IMR-90 (cell line): ENCODE measurements at regions not wholly inside any gene's neighbourhood (a gene's known extent, or its start where the extent isn't known, plus 50 kb on each side); places are given as distances from the start of the nearest gene placed in this dataset.
A peak's percentile ranks its signal among the peaks of the same experiment; 100 is the strongest.

Experiments used
- ATAC-seq: fragments of 200-7000 bp; cut with Tn5 transposase; 2 replicates; pipeline ENCODE4 v1.9.1; 2020; ENCODE audit warnings: low read depth, mild to moderate bottlenecking, moderate library complexity
- BruUV-seq: library from RNA; stranded (reverse); fragments of 400-500 nt; replicated peaks from 2 replicates; lab custom pipeline; 2021; lab: Mats Ljungman, UMichigan
- CTCF ChIA-PET: fragments of 300-600 bp; formaldehyde crosslinking; extraction: SDS; loops from one replicate; lab custom pipeline; 2021; ENCODE audit warnings: antibody characterized with exemption; lab: Yijun Ruan, JAX
- POLR2A ChIA-PET: fragments of 300-600 bp; sonication (Branson Sonifier 250); formaldehyde crosslinking; loops from one replicate; lab custom pipeline; 2022; ENCODE audit warnings: antibody characterized with exemption; ENCODE audit not compliant: unreplicated experiment; lab: Charles Lee
- DNase-seq: peaks from one replicate; pipeline ENCODE4 v3.0.0; 2013
- H2AFZ ChIP-seq: replicated peaks from 2 replicates; pipeline ENCODE3; 2013; ENCODE audit warnings: low read length, mild to moderate bottlenecking; ENCODE audit not compliant: poor library complexity
- H2AK5ac ChIP-seq: 2 replicates; pipeline ENCODE4 v1.6.1; 2013; ENCODE audit warnings: low read depth, low read length, inconsistent platforms
- H2AK9ac ChIP-seq: replicated peaks from 2 replicates; pipeline ENCODE3; 2013; ENCODE audit warnings: mild to moderate bottlenecking, low read depth, low read length, moderate library complexity; ENCODE audit not compliant: poor library complexity
- H2BK120ac ChIP-seq: 2 replicates; pipeline ENCODE4 v1.6.1; 2013; ENCODE audit warnings: low read depth, low read length, inconsistent platforms
- H2BK15ac ChIP-seq: 3 replicates; pipeline ENCODE4 v1.6.1; 2013; ENCODE audit warnings: low read depth, low read length, inconsistent platforms
- H2BK20ac ChIP-seq: 2 replicates; pipeline ENCODE4 v1.6.1; 2013; ENCODE audit warnings: low read depth, mild to moderate bottlenecking, inconsistent platforms, low read length, moderate library complexity
- H2BK5ac ChIP-seq: 2 replicates; pipeline ENCODE4 v1.6.1; 2013; ENCODE audit warnings: mild to moderate bottlenecking, low read depth, low read length, inconsistent platforms; ENCODE audit not compliant: poor library complexity, severe bottlenecking
- H3K14ac ChIP-seq: replicated peaks from 2 replicates; pipeline ENCODE4 v1.6.1; 2013; ENCODE audit warnings: low read depth, low read length, inconsistent platforms
- H3K18ac ChIP-seq: 2 replicates; pipeline ENCODE4 v1.6.1; 2013; ENCODE audit warnings: low read depth, low read length, control low read depth
- H3K23ac ChIP-seq: 2 replicates; pipeline ENCODE4 v1.6.1; 2013; ENCODE audit warnings: low read depth, low read length, inconsistent platforms
- H3K27ac ChIP-seq: 2 replicates; pipeline ENCODE4 v1.5.1; 2013; ENCODE audit warnings: mild to moderate bottlenecking, control low read depth, low read length; ENCODE audit not compliant: insufficient read depth
- H3K27me3 ChIP-seq: 2 replicates; pipeline ENCODE4 v1.6.1; 2013; ENCODE audit warnings: low read length; ENCODE audit not compliant: control insufficient read depth, insufficient read depth
- H3K36me3 ChIP-seq: 2 replicates; pipeline ENCODE4 v1.6.1; 2013; ENCODE audit warnings: low read length, mixed read lengths; ENCODE audit not compliant: control insufficient read depth, insufficient read depth
- H3K4ac ChIP-seq: 2 replicates; pipeline ENCODE4 v1.6.1; 2013; ENCODE audit warnings: low read depth, low read length, inconsistent platforms
- H3K4me1 ChIP-seq: 2 replicates; pipeline ENCODE4 v1.6.1; 2013; ENCODE audit warnings: low read length, mixed read lengths; ENCODE audit not compliant: control insufficient read depth, insufficient read depth
- H3K4me2 ChIP-seq: 2 replicates; pipeline ENCODE4 v1.6.1; 2013; ENCODE audit warnings: low read depth, mild to moderate bottlenecking, control low read depth, low read length, moderate library complexity
- H3K4me3 ChIP-seq: 2 replicates; pipeline ENCODE4 v1.5.1; 2013; ENCODE audit warnings: low read depth, mild to moderate bottlenecking, control low read depth, low read length, moderate library complexity; ENCODE audit not compliant: insufficient read depth
- H3K56ac ChIP-seq: 2 replicates; pipeline ENCODE4 v1.6.1; 2013; ENCODE audit warnings: low read length, inconsistent platforms; ENCODE audit not compliant: insufficient read depth; ENCODE audit errors: extremely low read depth
- H3K79me1 ChIP-seq, 2 experiments: 2 replicates each; pipeline ENCODE4 v1.6.1; 2013; ENCODE audit warnings: low read length in 2 of 2, inconsistent platforms in 1 of 2, low read depth in 1 of 2
- H3K9ac ChIP-seq: 2 replicates; pipeline ENCODE4 v1.6.1; 2013; ENCODE audit warnings: low read depth, low read length, control low read depth
- H3K9me1 ChIP-seq: 2 replicates; pipeline ENCODE4 v1.6.1; 2013; ENCODE audit warnings: low read length, inconsistent platforms; ENCODE audit not compliant: insufficient read depth
- H3K9me3 ChIP-seq: 2 replicates; pipeline ENCODE4 v1.6.1; 2013; ENCODE audit warnings: low read length; ENCODE audit not compliant: control insufficient read depth, insufficient read depth
- H4K20me1 ChIP-seq: 2 replicates; pipeline ENCODE4 v1.6.1; 2013; ENCODE audit warnings: low read length, inconsistent platforms; ENCODE audit not compliant: insufficient read depth
- H4K5ac ChIP-seq: 2 replicates; pipeline ENCODE4 v1.6.1; 2013; ENCODE audit warnings: mild to moderate bottlenecking, low read depth, low read length, control low read depth
- H4K8ac ChIP-seq, 2 experiments: 2 replicates each; pipeline ENCODE4 v1.6.1; 2013; ENCODE audit warnings: low read depth in 2 of 2, low read length in 2 of 2, control low read depth in 1 of 2, inconsistent platforms in 1 of 2
- H4K91ac ChIP-seq: 2 replicates; pipeline ENCODE4 v1.6.1; 2013; ENCODE audit warnings: low read depth, low read length, inconsistent platforms; ENCODE audit not compliant: insufficient read depth
- CHD1 ChIP-seq: IDR thresholded peaks from 2 replicates; pipeline ENCODE4 v1.6.1; 2012; ENCODE audit warnings: low read depth, low read length, improper control_type of control experiment
- FOS ChIP-seq: fragments of 150-350 bp; IDR thresholded peaks from 2 replicates; pipeline ENCODE4 v1.6.1; 2016; ENCODE audit warnings: low read depth, low read length
- MXI1 ChIP-seq: IDR thresholded peaks from 2 replicates; pipeline ENCODE4 v1.6.1; 2012; ENCODE audit warnings: low read depth, mild to moderate bottlenecking, low read length, moderate library complexity, borderline replicate concordance
- NFE2L2 ChIP-seq: fragments of 150-350 bp; IDR thresholded peaks from 2 replicates; pipeline ENCODE4 v1.6.1; 2016; ENCODE audit warnings: low read depth, mild to moderate bottlenecking, low read length
- POLR2A ChIP-seq: IDR thresholded peaks from 2 replicates; pipeline ENCODE4 v1.6.1; 2012; ENCODE audit warnings: mild to moderate bottlenecking, low read depth, low read length
- RAD21 ChIP-seq: IDR thresholded peaks from 2 replicates; pipeline ENCODE4 v1.6.1; 2012; ENCODE audit warnings: low read length, improper control_type of control experiment
- WGBS, 2 experiments: methylation state at CpG; one replicate each; pipeline versions ENCODE4 v1.1.5 to v1.1.7; 2013; ENCODE audit warnings: missing lambda C conversion rate in 2 of 2; ENCODE audit not compliant: insufficient read length in 1 of 2; ENCODE audit errors: extremely low coverage in 2 of 2; 5-methylcytosine and 5-hydroxymethylcytosine counted together
- dilution Hi-C: fragments of 300-500 bp; cut with HindIII; formaldehyde crosslinking; loops from one replicate; pipeline ENCODE4 v1.14.3; 2018; ENCODE audit warnings: low sequenced_read_pairs; ENCODE audit not compliant: unreplicated experiment
- in situ Hi-C: fragments of 300-500 bp; cut with MboI; formaldehyde crosslinking; loops from 3 replicates; pipeline ENCODE4 v1.14.3; 2019; ENCODE audit warnings: low sequenced_read_pairs, inconsistent platforms, mixed read lengths
- intact Hi-C: fragments of 100-400 bp; cut with micrococcal nuclease; formaldehyde crosslinking; loops from 2 replicates; pipeline ENCODE4 v1.10.0; 2022
- TF ChIP-seq, protein P1 (sequence below): fragments of 150-350 bp; IDR thresholded peaks from 2 replicates; pipeline ENCODE4 v1.6.1; 2016; ENCODE audit warnings: low read depth, mild to moderate bottlenecking, low read length, moderate library complexity, borderline replicate concordance
- TF ChIP-seq, protein P2 (sequence below): conservative IDR thresholded peaks from 2 replicates; pipeline ENCODE4 v1.5.1; 2012; ENCODE audit warnings: mild to moderate bottlenecking, low read depth, low read length, improper control_type of control experiment

DNA sequence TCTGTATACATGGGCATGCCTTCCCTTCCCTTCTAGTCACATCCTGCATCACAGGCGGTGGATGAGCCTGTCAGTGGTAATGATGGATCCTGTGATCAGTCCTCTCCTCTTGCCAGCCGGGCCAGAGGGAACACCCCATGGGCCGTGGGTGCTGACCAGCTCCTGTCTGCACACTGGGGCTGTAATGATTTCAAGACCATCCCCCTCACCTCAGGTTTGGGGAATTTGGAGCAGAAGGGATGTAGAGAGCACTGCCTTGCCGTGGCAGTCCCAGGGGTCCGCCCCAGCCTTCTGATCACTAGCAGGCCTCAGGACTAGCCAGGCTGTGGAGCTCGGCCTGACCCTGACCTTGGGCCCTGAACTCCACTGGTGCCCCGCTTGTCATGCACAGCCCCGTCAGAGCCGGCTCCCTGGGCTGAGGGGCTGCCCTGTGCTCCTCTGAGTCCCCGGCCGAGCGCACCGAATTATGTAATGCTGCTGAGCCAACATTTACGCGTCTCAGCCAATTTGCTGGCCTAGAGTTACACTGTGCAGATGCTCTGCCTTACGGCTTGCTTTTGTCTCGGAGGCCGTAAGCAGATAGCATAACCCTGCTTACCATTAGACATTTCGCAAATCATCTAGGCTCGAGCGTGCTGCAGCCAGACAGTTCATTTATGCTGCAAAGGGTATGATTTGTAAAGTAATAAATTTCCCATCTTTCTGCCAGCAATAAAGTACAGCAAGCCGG lies 155.3 kb downstream of the MACROH2A1 start:
- Histone ChIP-seq H2BK15ac (peak overlapping the region; percentile 88; the same call in 2 of the 3 replicates), H3K79me1 (peaks cover 0 to 38% of the 10 kb centered on the region in 2 experiments; a peak in 2 of 4 replicates), H3K14ac (peak overlapping the region; percentile 66), H3K9me1 (peaks cover 48% of the 10 kb centered on the region), H4K91ac (peak overlapping the region; percentile 77), H4K8ac (peak overlapping the region in 1 of 2 experiments; percentile 37; a peak in 1 of 4 replicates), H4K5ac (no peak overlapping the region), H3K4me1 (peaks cover 56% of the 10 kb centered on the region), H2AFZ (no peak overlapping the region), H3K4me3 (no peak overlapping the region), H2BK20ac (peak overlapping the region; percentile 53; the same call in 1 of the 2 replicates), H3K56ac (no peak overlapping the region), H3K18ac (peak overlapping the region; percentile 24; the same call in 1 of the 2 replicates), H3K4me2 (no peak overlapping the region), H2AK5ac (peak overlapping the region; percentile 66), H3K9me3 (no peaks in the 10 kb centered on the region), H2AK9ac (no peak overlapping the region), H3K36me3 (no peaks in the 10 kb centered on the region), H3K9ac (no peak overlapping the region), H3K27me3 (no peaks in the 10 kb centered on the region), H2BK5ac (no peak overlapping the region), H3K27ac (no peak overlapping the region), H3K4ac (peak overlapping the region; percentile 83), H3K23ac (0 out of 2 replicates have a peak overlapping the region, but pooled peaks have one; percentile 37), H4K20me1 (no peaks in the 10 kb centered on the region), H2BK120ac (peak overlapping the region; percentile 94)
- intact Hi-C loops (no loop called here), dilution Hi-C loops (no loop called here), in situ Hi-C loops (no loop called here)
- ChIA-PET CTCF (interaction anchor here (1.4 to 1.6 kb wide), 2 partner anchors 22 to 35 kb away, joined by 5 to 7 read pairs; no protein-coding TSS in a partner anchor), POLR2A (no interaction called here)
- 82% methylated on average over 6 of the region's 22 CpGs; no CpG with 5 or more reads in 1 of the 2 experiments for WGBS, 2 experiments
- no peak for TF ChIP-seq NFE2L2
- TF ChIP-seq POLR2A = no peak
- TF ChIP-seq, protein P1, sequence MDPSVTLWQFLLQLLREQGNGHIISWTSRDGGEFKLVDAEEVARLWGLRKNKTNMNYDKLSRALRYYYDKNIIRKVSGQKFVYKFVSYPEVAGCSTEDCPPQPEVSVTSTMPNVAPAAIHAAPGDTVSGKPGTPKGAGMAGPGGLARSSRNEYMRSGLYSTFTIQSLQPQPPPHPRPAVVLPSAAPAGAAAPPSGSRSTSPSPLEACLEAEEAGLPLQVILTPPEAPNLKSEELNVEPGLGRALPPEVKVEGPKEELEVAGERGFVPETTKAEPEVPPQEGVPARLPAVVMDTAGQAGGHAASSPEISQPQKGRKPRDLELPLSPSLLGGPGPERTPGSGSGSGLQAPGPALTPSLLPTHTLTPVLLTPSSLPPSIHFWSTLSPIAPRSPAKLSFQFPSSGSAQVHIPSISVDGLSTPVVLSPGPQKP = no peak
- TF ChIP-seq CHD1 = no peak
- no peak for TF ChIP-seq FOS
- TF ChIP-seq MXI1 = no peak
- TF ChIP-seq, protein P2, sequence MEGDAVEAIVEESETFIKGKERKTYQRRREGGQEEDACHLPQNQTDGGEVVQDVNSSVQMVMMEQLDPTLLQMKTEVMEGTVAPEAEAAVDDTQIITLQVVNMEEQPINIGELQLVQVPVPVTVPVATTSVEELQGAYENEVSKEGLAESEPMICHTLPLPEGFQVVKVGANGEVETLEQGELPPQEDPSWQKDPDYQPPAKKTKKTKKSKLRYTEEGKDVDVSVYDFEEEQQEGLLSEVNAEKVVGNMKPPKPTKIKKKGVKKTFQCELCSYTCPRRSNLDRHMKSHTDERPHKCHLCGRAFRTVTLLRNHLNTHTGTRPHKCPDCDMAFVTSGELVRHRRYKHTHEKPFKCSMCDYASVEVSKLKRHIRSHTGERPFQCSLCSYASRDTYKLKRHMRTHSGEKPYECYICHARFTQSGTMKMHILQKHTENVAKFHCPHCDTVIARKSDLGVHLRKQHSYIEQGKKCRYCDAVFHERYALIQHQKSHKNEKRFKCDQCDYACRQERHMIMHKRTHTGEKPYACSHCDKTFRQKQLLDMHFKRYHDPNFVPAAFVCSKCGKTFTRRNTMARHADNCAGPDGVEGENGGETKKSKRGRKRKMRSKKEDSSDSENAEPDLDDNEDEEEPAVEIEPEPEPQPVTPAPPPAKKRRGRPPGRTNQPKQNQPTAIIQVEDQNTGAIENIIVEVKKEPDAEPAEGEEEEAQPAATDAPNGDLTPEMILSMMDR = no peak
- TF ChIP-seq RAD21 = no peak
- DNase-seq = no peak
- ATAC-seq = no peak
- no TSS peak for BruUV-seq
